K562 (cell line): ENCODE measurements at regions not wholly inside any gene's neighbourhood (a gene's known extent, or its start where the extent isn't known, plus 50 kb on each side); places are given as distances from the start of the nearest gene placed in this dataset.

Experiments used
- HNRNPH1 ChIP-seq: fragments of 200-400 bp; formaldehyde crosslinking; optimal IDR thresholded peaks from 2 replicates; pipeline ENCODE3; 2017; ENCODE audit warnings: low read depth, mild to moderate bottlenecking, low read length, moderate library complexity
- MCM5 ChIP-seq: fragments of 450-650 bp; IDR thresholded peaks from 2 replicates; pipeline ENCODE4 v1.6.1; 2016; ENCODE audit warnings: low read depth
- MLX ChIP-seq, 2 experiments: fragments of 450-650 bp in 1 of 2; sonication (generic) in 1 of 2; formaldehyde crosslinking; conservative IDR thresholded peaks; 2 replicates each; pipeline versions ENCODE4 v1.4.0 to v1.8.1; 2020 to 2022; ENCODE audit warnings: mild to moderate bottlenecking in 1 of 2, missing genetic modification reagents in 1 of 2
- MNT ChIP-seq, 2 experiments: fragments of 450-650 bp; conservative IDR thresholded peaks; 2 replicates each; pipeline ENCODE4 v1.6.1; 2017; ENCODE audit warnings: mild to moderate bottlenecking in 2 of 2, moderate library complexity in 2 of 2
- NCOA1 ChIP-seq: fragments of 450-650 bp; IDR thresholded peaks from 2 replicates; pipeline ENCODE4 v1.6.1; 2016; ENCODE audit warnings: low read depth
- SMARCA4 ChIP-seq: fragments of 450-650 bp; IDR thresholded peaks from 2 replicates; pipeline ENCODE4 v1.6.1; 2016
- TFAP4 ChIP-seq: sonication (generic); formaldehyde crosslinking; IDR thresholded peaks from 2 replicates; pipeline ENCODE4 v1.8.0; 2022; ENCODE audit warnings: missing genetic modification reagents, mild to moderate bottlenecking, moderate library complexity, borderline replicate concordance
- USF1 ChIP-seq: sonication (generic); formaldehyde crosslinking; IDR thresholded peaks from 2 replicates; pipeline ENCODE4 v1.9.0; 2022; ENCODE audit warnings: mild to moderate bottlenecking, missing genetic modification reagents

GRCh38 chr6:3538536-3538935 lies 81.7 kb upstream of the SLC22A23 start (continued):
- TF ChIP-seq MNT (conservative IDR thresholded peaks at IDR 0.05) (no peak), TFAP4 (no peak), USF1 (CRISPR knock-in tag) (no peak), SMARCA4 (no peak), HNRNPH1 (no peak), MCM5 (no peak), NCOA1 (no peak), MLX (CRISPR knock-in tag; conservative IDR thresholded peaks at IDR 0.05) (no peak)
